ENCODE measurements at regions not wholly inside any gene's neighbourhood (a gene's known extent, or its start where the extent isn't known, plus 50 kb on each side); places are given as distances from the start of the nearest gene placed in this dataset.

- TF ChIP-seq POLR2A (IDR thresholded peaks at IDR 0.05; ENCODE audit: low read length): no peak
- TF ChIP-seq, protein P1, sequence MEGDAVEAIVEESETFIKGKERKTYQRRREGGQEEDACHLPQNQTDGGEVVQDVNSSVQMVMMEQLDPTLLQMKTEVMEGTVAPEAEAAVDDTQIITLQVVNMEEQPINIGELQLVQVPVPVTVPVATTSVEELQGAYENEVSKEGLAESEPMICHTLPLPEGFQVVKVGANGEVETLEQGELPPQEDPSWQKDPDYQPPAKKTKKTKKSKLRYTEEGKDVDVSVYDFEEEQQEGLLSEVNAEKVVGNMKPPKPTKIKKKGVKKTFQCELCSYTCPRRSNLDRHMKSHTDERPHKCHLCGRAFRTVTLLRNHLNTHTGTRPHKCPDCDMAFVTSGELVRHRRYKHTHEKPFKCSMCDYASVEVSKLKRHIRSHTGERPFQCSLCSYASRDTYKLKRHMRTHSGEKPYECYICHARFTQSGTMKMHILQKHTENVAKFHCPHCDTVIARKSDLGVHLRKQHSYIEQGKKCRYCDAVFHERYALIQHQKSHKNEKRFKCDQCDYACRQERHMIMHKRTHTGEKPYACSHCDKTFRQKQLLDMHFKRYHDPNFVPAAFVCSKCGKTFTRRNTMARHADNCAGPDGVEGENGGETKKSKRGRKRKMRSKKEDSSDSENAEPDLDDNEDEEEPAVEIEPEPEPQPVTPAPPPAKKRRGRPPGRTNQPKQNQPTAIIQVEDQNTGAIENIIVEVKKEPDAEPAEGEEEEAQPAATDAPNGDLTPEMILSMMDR (IDR thresholded peaks at IDR 0.05): no peak
- no peak for TF ChIP-seq RAD21 (conservative IDR thresholded peaks at IDR 0.05 in 1 of 2, IDR thresholded peaks at IDR 0.05 in 1 of 2)
- TF ChIP-seq ZSCAN20 (CRISPR knock-in tag; IDR thresholded peaks at IDR 0.05): no peak
Observed at GRCh38 chr6:134714679-134715078, 235.2 kb downstream of the ALDH8A1 start.
